ENCODE measurements at regions not wholly inside any gene's neighbourhood (a gene's known extent, or its start where the extent isn't known, plus 50 kb on each side); places are given as distances from the start of the nearest gene placed in this dataset.

DNA sequence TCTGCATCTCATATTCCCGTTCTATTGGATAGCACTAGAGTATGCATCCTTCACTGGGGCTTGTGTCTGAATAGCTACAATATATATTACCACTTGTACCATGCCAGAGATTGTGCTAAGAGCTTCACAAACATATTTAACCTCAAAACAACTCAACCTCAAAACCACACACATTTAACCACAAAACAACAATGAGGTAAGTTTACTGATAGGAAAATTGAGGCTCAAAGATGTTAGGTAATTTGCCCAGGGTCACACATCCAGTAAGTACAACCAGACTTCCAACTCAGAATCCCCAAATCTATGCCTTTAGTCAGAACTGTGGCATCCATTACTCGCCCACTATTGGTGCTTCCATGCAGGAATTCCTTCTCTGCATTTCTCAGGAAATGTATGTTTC lies 220.0 kb downstream of the FAM43A start (continued):
- TF ChIP-seq PRMT3 (CRISPR knock-in tag; IDR thresholded peaks at IDR 0.05; ENCODE audit: borderline replicate concordance, low read depth): no peak
- TF ChIP-seq PRDM4 (CRISPR knock-in tag; IDR thresholded peaks at IDR 0.05; ENCODE audit: borderline replicate concordance): no peak
- no peak for TF ChIP-seq CBX1 (IDR thresholded peaks at IDR 0.05; ENCODE audit: low read depth)
- no peak for TF ChIP-seq ZBTB1 (CRISPR knock-in tag; IDR thresholded peaks at IDR 0.05; ENCODE audit: borderline replicate concordance)
- no peak for TF ChIP-seq ARNT (IDR thresholded peaks at IDR 0.05)
- TF ChIP-seq KLF9 (CRISPR knock-in tag; IDR thresholded peaks at IDR 0.05; ENCODE audit: low read depth): no peak
- no peak for TF ChIP-seq ZNF724P (CRISPR knock-in tag; IDR thresholded peaks at IDR 0.05; ENCODE audit: borderline replicate concordance)
- no peak for TF ChIP-seq ZNF749 (CRISPR knock-in tag; IDR thresholded peaks at IDR 0.05; ENCODE audit: borderline replicate concordance)
- no peak for TF ChIP-seq HCFC1 (IDR thresholded peaks at IDR 0.05; ENCODE audit: low read depth, low read length)

DNA sequence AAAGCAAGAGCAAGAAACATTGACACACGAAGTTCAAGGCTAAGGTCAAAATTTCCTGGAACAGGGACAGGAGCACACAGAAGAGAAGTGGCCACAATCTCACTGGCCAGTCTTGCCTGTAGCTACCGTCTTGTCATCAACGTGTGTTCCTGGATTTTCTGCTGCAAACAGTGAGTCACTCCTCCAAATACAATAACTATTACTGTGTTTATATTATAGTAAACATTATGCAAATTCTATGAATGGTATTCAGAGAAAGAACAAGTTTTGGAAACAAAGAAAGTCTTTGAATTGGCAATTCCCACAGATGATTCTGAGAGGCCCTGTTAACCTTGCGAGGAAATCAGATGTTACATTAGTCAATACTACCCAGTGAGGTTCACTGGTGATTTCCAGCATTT lies 220.5 kb downstream of the FAM43A start:
- Histone ChIP-seq H3K27me3 (ENCODE audit: control insufficient read depth in 1 of 2, insufficient read depth in 2 of 2, low read length in 2 of 2) (peaks cover 0 to 3% of the 10 kb centered on the region in 2 experiments; a peak in 1 of 5 replicates), H3K9ac (ENCODE audit: insufficient read depth, low read depth, low read length) (no peak overlapping the region), H2AFZ (ENCODE audit: low read length) (no peak overlapping the region), H4K20me1 (ENCODE audit: insufficient read depth, low read length) (no peaks in the 10 kb centered on the region), H3K36me3 (replicated peaks in 1 of 2; ENCODE audit: control insufficient read depth in 1 of 2, insufficient read depth in 2 of 2, low read length in 2 of 2) (no peaks in the 10 kb centered on the region), H3K4me2 (ENCODE audit: low read depth, low read length) (no peak overlapping the region), H3K27ac (ENCODE audit: extremely low read length, insufficient read depth, low read length) (no peak overlapping the region), H3K79me2 (ENCODE audit: insufficient read depth, low read length) (no peaks in the 10 kb centered on the region), H3K4me1 (ENCODE audit: insufficient read depth, low read length) (no peaks in the 10 kb centered on the region), H3K9me3 (ENCODE audit: low read length) (peaks cover 8% of the 10 kb centered on the region; the same call in 1 of the 2 replicates), H3K4me3 (replicated peaks in 1 of 3; ENCODE audit: insufficient read depth in 1 of 3, low read depth in 2 of 3, low read length in 3 of 3) (no peak overlapping the region)
- POLR2A ChIA-PET: no interaction called here
- FAIRE-seq (no peak), DNase-seq (ENCODE audit: low spot score) (peak; percentile 29), ATAC-seq (no peak)
- intact Hi-C loops (cut with micrococcal nuclease; ENCODE audit: unreplicated experiment) (no loop called here), in situ Hi-C loops (cut with HindIII; ENCODE audit: extremely low pct_ligation_motif_present, low pct_unique_long_range_greater_than_20kb) (no loop called here)
- TF ChIP-seq NKX3-1 (CRISPR knock-in tag; IDR thresholded peaks at IDR 0.05) (no peak), SUZ12 (IDR thresholded peaks at IDR 0.05; ENCODE audit: low read depth, low read length) (no peak), PCBP2 (optimal IDR thresholded peaks at IDR 0.05; ENCODE audit: low read depth, low read length, poor library complexity, severe bottlenecking) (no peak), HMG20A (CRISPR knock-in tag; IDR thresholded peaks at IDR 0.05; ENCODE audit: borderline replicate concordance) (peak; percentile 52; the same call in 1 of the 2 replicates), FOSL2 (CRISPR knock-in tag; IDR thresholded peaks at IDR 0.05) (peak; percentile 50; the same call in 1 of the 2 replicates), RARA (CRISPR knock-in tag; IDR thresholded peaks at IDR 0.05) (peak; percentile 77), BCL6 (CRISPR knock-in tag; IDR thresholded peaks at IDR 0.05) (peak; percentile 68), RAD21 (CRISPR knock-in tag; IDR thresholded peaks at IDR 0.05) (no peak)
- TF ChIP-seq, protein P1, sequence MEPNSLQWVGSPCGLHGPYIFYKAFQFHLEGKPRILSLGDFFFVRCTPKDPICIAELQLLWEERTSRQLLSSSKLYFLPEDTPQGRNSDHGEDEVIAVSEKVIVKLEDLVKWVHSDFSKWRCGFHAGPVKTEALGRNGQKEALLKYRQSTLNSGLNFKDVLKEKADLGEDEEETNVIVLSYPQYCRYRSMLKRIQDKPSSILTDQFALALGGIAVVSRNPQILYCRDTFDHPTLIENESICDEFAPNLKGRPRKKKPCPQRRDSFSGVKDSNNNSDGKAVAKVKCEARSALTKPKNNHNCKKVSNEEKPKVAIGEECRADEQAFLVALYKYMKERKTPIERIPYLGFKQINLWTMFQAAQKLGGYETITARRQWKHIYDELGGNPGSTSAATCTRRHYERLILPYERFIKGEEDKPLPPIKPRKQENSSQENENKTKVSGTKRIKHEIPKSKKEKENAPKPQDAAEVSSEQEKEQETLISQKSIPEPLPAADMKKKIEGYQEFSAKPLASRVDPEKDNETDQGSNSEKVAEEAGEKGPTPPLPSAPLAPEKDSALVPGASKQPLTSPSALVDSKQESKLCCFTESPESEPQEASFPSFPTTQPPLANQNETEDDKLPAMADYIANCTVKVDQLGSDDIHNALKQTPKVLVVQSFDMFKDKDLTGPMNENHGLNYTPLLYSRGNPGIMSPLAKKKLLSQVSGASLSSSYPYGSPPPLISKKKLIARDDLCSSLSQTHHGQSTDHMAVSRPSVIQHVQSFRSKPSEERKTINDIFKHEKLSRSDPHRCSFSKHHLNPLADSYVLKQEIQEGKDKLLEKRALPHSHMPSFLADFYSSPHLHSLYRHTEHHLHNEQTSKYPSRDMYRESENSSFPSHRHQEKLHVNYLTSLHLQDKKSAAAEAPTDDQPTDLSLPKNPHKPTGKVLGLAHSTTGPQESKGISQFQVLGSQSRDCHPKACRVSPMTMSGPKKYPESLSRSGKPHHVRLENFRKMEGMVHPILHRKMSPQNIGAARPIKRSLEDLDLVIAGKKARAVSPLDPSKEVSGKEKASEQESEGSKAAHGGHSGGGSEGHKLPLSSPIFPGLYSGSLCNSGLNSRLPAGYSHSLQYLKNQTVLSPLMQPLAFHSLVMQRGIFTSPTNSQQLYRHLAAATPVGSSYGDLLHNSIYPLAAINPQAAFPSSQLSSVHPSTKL (CRISPR knock-in tag; IDR thresholded peaks at IDR 0.05): 0 out of 2 replicates have a peak, but pooled peaks have one; percentile 20
- CTCF ChIA-PET (ENCODE audit: low intra/inter-chr PET ratio, low total read pairs): no interaction called here
- no TSS peak for BruUV-seq (replicated peaks)
- WGBS (ENCODE audit: low lambda C conversion rate): 13% methylated on average over 4 of the region's 4 CpGs
